SK-N-SH (cell line): ENCODE measurements at regions not wholly inside any gene's neighbourhood (a gene's known extent, or its start where the extent isn't known, plus 50 kb on each side); places are given as distances from the start of the nearest gene placed in this dataset.

Experiments
- CTCF ChIA-PET: fragments of 300-600, 350-600 bp; formaldehyde crosslinking; extraction: SDS; loops from one replicate; lab custom pipeline; 2021; lab: Yijun Ruan, JAX
- POLR2A ChIA-PET: fragments of 350-600 bp; sonication (Branson Sonifier 250); formaldehyde crosslinking; extraction: SDS; loops from one replicate; lab custom pipeline; 2020; ENCODE audit warnings: antibody characterized with exemption, inconsistent platforms; lab: Yijun Ruan, JAX
- DNase-seq: peaks from one replicate; pipeline ENCODE4 v3.0.0; 2012
- H2AFZ ChIP-seq: fragments of 200-600 bp; sonication (generic); 2 replicates; pipeline ENCODE4 v1.8.1; 2016; ENCODE audit warnings: antibody characterized with exemption, mild to moderate bottlenecking, low read depth
- H3F3A ChIP-seq: fragments of 200-600 bp; sonication (generic); replicated peaks from 2 replicates; pipeline ENCODE3; 2016; ENCODE audit warnings: antibody characterized with exemption, mild to moderate bottlenecking; ENCODE audit not compliant: insufficient read depth
- H3K27ac ChIP-seq, 2 experiments: fragments of 200-500 bp in 1 of 2; fragments of 200-600 bp in 1 of 2; sonication (Bioruptor generic) in 1 of 2; sonication (generic), shearing (Covaris generic) in 1 of 2; 2 replicates each; pipeline versions ENCODE4 v1.5.1 to v1.6.1; 2014 to 2016; ENCODE audit warnings: low read depth in 2 of 2, inconsistent platforms in 1 of 2, low read length in 1 of 2, mild to moderate bottlenecking in 1 of 2, mixed read lengths in 1 of 2
- H3K27me3 ChIP-seq: fragments of 200-600 bp; sonication (generic), shearing (Covaris generic); 2 replicates; pipeline ENCODE4 v1.6.1; 2016; ENCODE audit warnings: mixed run types; ENCODE audit not compliant: insufficient read depth
- H3K36me3 ChIP-seq, 2 experiments: fragments of 200-500 bp in 1 of 2; fragments of 200-600 bp in 1 of 2; sonication (Bioruptor generic) in 1 of 2; sonication (generic) in 1 of 2; replicated peaks in 1 of 2; 2 replicates each; pipeline versions ENCODE3 to v1.5.1; 2014 to 2016; ENCODE audit warnings: low read length in 1 of 2, mild to moderate bottlenecking in 1 of 2; ENCODE audit not compliant: insufficient read depth in 2 of 2, control insufficient read depth in 1 of 2
- H3K4me1 ChIP-seq, 2 experiments: fragments of 200-500 bp in 1 of 2; fragments of 200-600 bp in 1 of 2; sonication (Bioruptor generic) in 1 of 2; sonication (generic), shearing (Covaris generic) in 1 of 2; 2 replicates each; pipeline versions ENCODE4 v1.5.1 to v1.6.1; 2014 to 2016; ENCODE audit warnings: low read depth in 1 of 2, low read length in 1 of 2, mixed run types in 1 of 2; ENCODE audit not compliant: insufficient read depth in 2 of 2, control insufficient read depth in 1 of 2
- H3K4me2 ChIP-seq: fragments of 200-600 bp; sonication (generic), shearing (Covaris generic); 2 replicates; pipeline ENCODE4 v1.6.1; 2017; ENCODE audit warnings: mixed run types
- H3K4me3 ChIP-seq, 2 experiments: fragments of 200-500 bp in 1 of 2; fragments of 200-600 bp in 1 of 2; sonication (Bioruptor generic) in 1 of 2; sonication (generic), shearing (Covaris generic) in 1 of 2; 2 replicates each; pipeline versions ENCODE4 v1.5.1 to v1.8.1; 2014 to 2016; ENCODE audit warnings: low read depth in 2 of 2, inconsistent platforms in 1 of 2, low read length in 1 of 2, mild to moderate bottlenecking in 1 of 2, mixed read lengths in 1 of 2, moderate library complexity in 1 of 2
- H3K79me2 ChIP-seq: fragments of 200-600 bp; sonication (generic); 2 replicates; pipeline ENCODE4 v1.8.1; 2017; ENCODE audit warnings: mild to moderate bottlenecking; ENCODE audit not compliant: insufficient read depth
- H3K9ac ChIP-seq: fragments of 200-600 bp; sonication (generic); 2 replicates; pipeline ENCODE4 v1.6.1; 2017; ENCODE audit warnings: mixed run types
- H3K9me2 ChIP-seq: fragments of 200-600 bp; sonication (generic); 2 replicates; pipeline ENCODE4 v1.6.1; 2017; ENCODE audit warnings: mixed run types
- H3K9me3 ChIP-seq: fragments of 200-600 bp; sonication (generic); 2 replicates; pipeline ENCODE4 v1.6.1; 2017; ENCODE audit warnings: mixed run types, mild to moderate bottlenecking, moderate library complexity
- H4K20me1 ChIP-seq: fragments of 200-600 bp; sonication (generic); 2 replicates; pipeline ENCODE4 v1.6.1; 2017; ENCODE audit warnings: mild to moderate bottlenecking, mixed run types; ENCODE audit not compliant: insufficient read depth
- CHD2 ChIP-seq: fragments of 150-350 bp; IDR thresholded peaks from 2 replicates; pipeline ENCODE4 v1.6.1; 2018; ENCODE audit warnings: low read length; ENCODE audit not compliant: partially characterized antibody
- ELF1 ChIP-seq: IDR thresholded peaks from 2 replicates; pipeline ENCODE4 v1.4.0; 2012
- FOSL2 ChIP-seq: IDR thresholded peaks from 2 replicates; pipeline ENCODE4 v1.4.0; 2012; ENCODE audit warnings: low read depth, mild to moderate bottlenecking, moderate library complexity, borderline replicate concordance
- GABPA ChIP-seq: IDR thresholded peaks from 2 replicates; pipeline ENCODE4 v1.4.0; 2012; ENCODE audit warnings: low read depth, mild to moderate bottlenecking
- JUND ChIP-seq: IDR thresholded peaks from 2 replicates; pipeline ENCODE4 v1.4.0; 2012
- MEF2A ChIP-seq: IDR thresholded peaks from 2 replicates; pipeline ENCODE4 v1.4.0; 2012; ENCODE audit warnings: low read depth, borderline replicate concordance
- MXI1 ChIP-seq: IDR thresholded peaks from 2 replicates; pipeline ENCODE4 v1.6.1; 2012; ENCODE audit warnings: mild to moderate bottlenecking, low read depth, low read length, improper control_type of control experiment
- NRF1 ChIP-seq: IDR thresholded peaks from 2 replicates; pipeline ENCODE4 v1.6.1; 2012; ENCODE audit warnings: low read depth, mild to moderate bottlenecking, low read length
- RAD21 ChIP-seq: IDR thresholded peaks from 2 replicates; pipeline ENCODE4 v1.6.1; 2012; ENCODE audit warnings: mild to moderate bottlenecking, low read length
- RCOR1 ChIP-seq: fragments of 150-350 bp; IDR thresholded peaks from 2 replicates; pipeline ENCODE4 v1.6.1; 2017; ENCODE audit warnings: antibody characterized with exemption, low read length
- RXRA ChIP-seq: IDR thresholded peaks from 2 replicates; pipeline ENCODE4 v1.4.0; 2012; ENCODE audit warnings: low read depth, mild to moderate bottlenecking, borderline replicate concordance
- TAF1 ChIP-seq: IDR thresholded peaks from 2 replicates; pipeline ENCODE4 v1.6.1; 2012; ENCODE audit warnings: low read depth, mild to moderate bottlenecking, low read length, moderate library complexity, borderline replicate concordance
- TCF12 ChIP-seq: IDR thresholded peaks from 2 replicates; pipeline ENCODE4 v1.4.0; 2012
- WGBS: methylation state at CpG from one replicate; pipeline ENCODE4 v1.1.6; 2017; ENCODE audit warnings: low lambda C conversion rate; 5-methylcytosine and 5-hydroxymethylcytosine counted together
- TF ChIP-seq, protein P1 (sequence below): IDR thresholded peaks from 2 replicates; pipeline ENCODE4 v1.4.0; 2012; ENCODE audit warnings: low read depth, borderline replicate concordance
- TF ChIP-seq, protein P2 (sequence below): IDR thresholded peaks from 2 replicates; pipeline ENCODE4 v1.4.0; 2012; ENCODE audit warnings: low read depth
- TF ChIP-seq, protein P3 (sequence below): fragments of 150-350 bp; IDR thresholded peaks from 2 replicates; pipeline ENCODE4 v1.6.1; 2016; ENCODE audit warnings: mild to moderate bottlenecking, low read depth, low read length
- TF ChIP-seq, protein P4 (sequence below): fragments of 200-600 bp; sonication (generic); IDR thresholded peaks from 2 replicates; pipeline ENCODE4 v1.6.1; 2017; ENCODE audit warnings: antibody characterized with exemption, mild to moderate bottlenecking, moderate library complexity

DNA sequence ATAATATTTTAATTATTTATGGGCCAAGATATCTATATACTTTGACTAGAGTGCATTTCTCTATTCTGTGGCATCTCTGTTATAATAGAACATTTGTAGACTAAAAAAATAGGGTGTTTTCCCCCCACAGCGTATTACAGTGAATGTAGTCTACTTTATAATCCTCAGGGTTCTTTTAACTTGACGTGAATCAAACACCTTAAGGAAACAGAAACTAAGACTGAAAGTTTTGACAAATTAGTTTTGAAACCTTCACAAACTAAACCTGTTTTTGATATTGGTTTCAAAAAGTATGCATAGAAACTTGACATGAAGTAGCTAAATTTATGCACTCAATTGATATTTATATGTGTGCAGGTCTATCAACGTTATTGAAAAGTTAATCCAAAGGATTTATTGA lies 1963.1 kb upstream of the TENM3 start:
- no peaks in the 10 kb centered on the region for H3K79me2 ChIP-seq
- no peaks in the 10 kb centered on the region for H3K27me3 ChIP-seq
- H3K9me3 ChIP-seq, result no peaks in the 10 kb centered on the region
- H3K9ac ChIP-seq, result no peak overlapping the region
- ChIA-PET CTCF (interaction anchor here (1.3 kb wide), 1 partner anchor 130 kb away, joined by 4 read pairs; no protein-coding TSS in a partner anchor), POLR2A (no interaction called here)
- WGBS, result 2% methylated on average over 3 of the region's 3 CpGs
- H3K4me3 ChIP-seq, result no peak overlapping the region
- TF ChIP-seq JUND, result no peak
- no peak for TF ChIP-seq RXRA
- TF ChIP-seq MXI1, result no peak
- no peaks in the 10 kb centered on the region; a peak in 1 of 4 replicates for H3K4me1 ChIP-seq
- H3K4me2 ChIP-seq, result no peak overlapping the region
- H2AFZ ChIP-seq, result no peak overlapping the region
- no peak overlapping the region for H3K27ac ChIP-seq
- H3K9me2 ChIP-seq, result no peaks in the 10 kb centered on the region
- no peaks in the 10 kb centered on the region for H3K36me3 ChIP-seq
- no peak for DNase-seq
- no peaks in the 10 kb centered on the region for H3F3A ChIP-seq
- H4K20me1 ChIP-seq, result 0 out of 2 replicates have a peak, but pooled peaks cover 2% of the 10 kb centered on the region

DNA sequence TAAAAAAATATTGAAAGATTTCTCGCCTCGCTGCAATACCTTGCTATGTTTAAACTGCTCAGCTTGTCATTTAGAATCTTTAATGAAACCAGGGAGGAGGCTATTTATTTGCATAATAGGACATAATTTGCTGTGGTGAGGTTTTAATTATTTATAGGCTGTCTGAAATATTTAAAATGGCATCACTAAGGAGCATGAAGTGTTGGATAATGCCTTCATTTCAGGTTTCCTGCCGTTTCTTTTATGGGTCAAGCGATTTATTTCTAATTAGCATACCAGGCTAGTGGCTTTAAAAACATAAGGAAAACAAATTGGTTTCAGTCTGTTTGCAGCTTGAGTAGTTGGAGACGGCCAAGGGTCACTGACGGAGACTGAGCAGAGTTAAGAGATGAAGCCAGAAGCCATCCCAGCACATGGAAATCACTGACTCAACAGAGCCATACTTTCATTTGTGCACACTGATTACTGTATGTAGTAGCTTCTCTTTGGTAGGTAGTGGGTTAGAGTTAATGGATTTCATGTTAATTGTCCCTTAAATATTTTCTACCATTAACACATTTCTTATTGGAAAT lies 1962.4 kb upstream of the TENM3 start:
- H3K4me1 ChIP-seq, result no peaks in the 10 kb centered on the region; a peak in 1 of 4 replicates
- no peak overlapping the region for H3K27ac ChIP-seq
- TF ChIP-seq, protein P1, sequence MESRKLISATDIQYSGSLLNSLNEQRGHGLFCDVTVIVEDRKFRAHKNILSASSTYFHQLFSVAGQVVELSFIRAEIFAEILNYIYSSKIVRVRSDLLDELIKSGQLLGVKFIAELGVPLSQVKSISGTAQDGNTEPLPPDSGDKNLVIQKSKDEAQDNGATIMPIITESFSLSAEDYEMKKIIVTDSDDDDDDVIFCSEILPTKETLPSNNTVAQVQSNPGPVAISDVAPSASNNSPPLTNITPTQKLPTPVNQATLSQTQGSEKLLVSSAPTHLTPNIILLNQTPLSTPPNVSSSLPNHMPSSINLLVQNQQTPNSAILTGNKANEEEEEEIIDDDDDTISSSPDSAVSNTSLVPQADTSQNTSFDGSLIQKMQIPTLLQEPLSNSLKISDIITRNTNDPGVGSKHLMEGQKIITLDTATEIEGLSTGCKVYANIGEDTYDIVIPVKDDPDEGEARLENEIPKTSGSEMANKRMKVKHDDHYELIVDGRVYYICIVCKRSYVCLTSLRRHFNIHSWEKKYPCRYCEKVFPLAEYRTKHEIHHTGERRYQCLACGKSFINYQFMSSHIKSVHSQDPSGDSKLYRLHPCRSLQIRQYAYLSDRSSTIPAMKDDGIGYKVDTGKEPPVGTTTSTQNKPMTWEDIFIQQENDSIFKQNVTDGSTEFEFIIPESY, result no peak
- TF ChIP-seq RAD21 (no peak), TAF1 (no peak), ELF1 (no peak), RCOR1 (no peak)
- TF ChIP-seq, protein P2, sequence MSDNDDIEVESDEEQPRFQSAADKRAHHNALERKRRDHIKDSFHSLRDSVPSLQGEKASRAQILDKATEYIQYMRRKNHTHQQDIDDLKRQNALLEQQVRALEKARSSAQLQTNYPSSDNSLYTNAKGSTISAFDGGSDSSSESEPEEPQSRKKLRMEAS, result no peak
- H3K9me2 ChIP-seq, result no peaks in the 10 kb centered on the region
- no peak for DNase-seq
- ChIA-PET POLR2A (no interaction called here), CTCF (interaction anchor here (1.3 kb wide), 1 partner anchor 131 kb away, joined by 4 read pairs; no protein-coding TSS in a partner anchor)
- no peaks in the 10 kb centered on the region for H3K27me3 ChIP-seq
- no peaks in the 10 kb centered on the region for H4K20me1 ChIP-seq
- 7% methylated on average over 6 of the region's 6 CpGs for WGBS
- no peaks in the 10 kb centered on the region for H3K9me3 ChIP-seq
- no peaks in the 10 kb centered on the region for H3F3A ChIP-seq
- H3K4me3 ChIP-seq, result no peak overlapping the region
- H3K4me2 ChIP-seq, result no peak overlapping the region
- no peaks in the 10 kb centered on the region for H3K79me2 ChIP-seq
- H2AFZ ChIP-seq, result no peak overlapping the region
- no peak overlapping the region for H3K9ac ChIP-seq
- no peaks in the 10 kb centered on the region for H3K36me3 ChIP-seq

DNA sequence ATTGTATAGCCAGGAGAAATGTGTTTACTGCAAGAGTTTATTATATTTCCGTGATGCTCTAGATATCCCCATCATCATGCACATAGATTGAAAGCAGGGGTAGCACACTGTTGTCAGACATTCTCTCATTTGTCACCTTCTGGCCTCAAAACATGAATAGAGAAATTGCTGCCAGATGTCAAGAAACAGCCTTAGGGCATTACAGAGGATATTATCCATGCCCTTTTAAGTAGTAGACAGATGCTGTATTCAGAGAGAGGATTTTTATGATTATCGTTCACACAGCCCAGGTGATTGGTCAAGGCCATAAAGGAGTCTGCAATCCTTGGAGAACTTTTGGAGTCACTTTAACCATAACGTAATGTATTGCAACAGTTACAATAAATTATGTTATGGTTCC lies 1961.5 kb upstream of the TENM3 start:
- no peaks in the 10 kb centered on the region for H3K9me2 ChIP-seq
- no peaks in the 10 kb centered on the region for H3K36me3 ChIP-seq
- H3K4me2 ChIP-seq, result no peak overlapping the region
- no peak overlapping the region for H3K27ac ChIP-seq
- no peaks in the 10 kb centered on the region; a peak in 1 of 4 replicates for H3K4me1 ChIP-seq
- 0% methylated on average over 3 of the region's 3 CpGs for WGBS
- ChIA-PET POLR2A (no interaction called here), CTCF (no interaction called here)
- H3K9me3 ChIP-seq, result no peaks in the 10 kb centered on the region
- no peak for DNase-seq
- H3K9ac ChIP-seq, result no peak overlapping the region
- H3F3A ChIP-seq, result no peaks in the 10 kb centered on the region
- no peak overlapping the region for H3K4me3 ChIP-seq
- no peaks in the 10 kb centered on the region for H3K27me3 ChIP-seq
- no peaks in the 10 kb centered on the region for H4K20me1 ChIP-seq
- H3K79me2 ChIP-seq, result no peaks in the 10 kb centered on the region
- H2AFZ ChIP-seq, result no peak overlapping the region
- no peak for TF ChIP-seq FOSL2
- no peak for TF ChIP-seq MXI1
- no peak for TF ChIP-seq GABPA
- TF ChIP-seq TAF1, result no peak
- no peak for TF ChIP-seq RAD21
- TF ChIP-seq CHD2, result no peak
- no peak for TF ChIP-seq TCF12
- TF ChIP-seq RXRA, result no peak
- TF ChIP-seq, protein P3, sequence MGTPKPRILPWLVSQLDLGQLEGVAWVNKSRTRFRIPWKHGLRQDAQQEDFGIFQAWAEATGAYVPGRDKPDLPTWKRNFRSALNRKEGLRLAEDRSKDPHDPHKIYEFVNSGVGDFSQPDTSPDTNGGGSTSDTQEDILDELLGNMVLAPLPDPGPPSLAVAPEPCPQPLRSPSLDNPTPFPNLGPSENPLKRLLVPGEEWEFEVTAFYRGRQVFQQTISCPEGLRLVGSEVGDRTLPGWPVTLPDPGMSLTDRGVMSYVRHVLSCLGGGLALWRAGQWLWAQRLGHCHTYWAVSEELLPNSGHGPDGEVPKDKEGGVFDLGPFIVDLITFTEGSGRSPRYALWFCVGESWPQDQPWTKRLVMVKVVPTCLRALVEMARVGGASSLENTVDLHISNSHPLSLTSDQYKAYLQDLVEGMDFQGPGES, result no peak
- TF ChIP-seq, protein P4, sequence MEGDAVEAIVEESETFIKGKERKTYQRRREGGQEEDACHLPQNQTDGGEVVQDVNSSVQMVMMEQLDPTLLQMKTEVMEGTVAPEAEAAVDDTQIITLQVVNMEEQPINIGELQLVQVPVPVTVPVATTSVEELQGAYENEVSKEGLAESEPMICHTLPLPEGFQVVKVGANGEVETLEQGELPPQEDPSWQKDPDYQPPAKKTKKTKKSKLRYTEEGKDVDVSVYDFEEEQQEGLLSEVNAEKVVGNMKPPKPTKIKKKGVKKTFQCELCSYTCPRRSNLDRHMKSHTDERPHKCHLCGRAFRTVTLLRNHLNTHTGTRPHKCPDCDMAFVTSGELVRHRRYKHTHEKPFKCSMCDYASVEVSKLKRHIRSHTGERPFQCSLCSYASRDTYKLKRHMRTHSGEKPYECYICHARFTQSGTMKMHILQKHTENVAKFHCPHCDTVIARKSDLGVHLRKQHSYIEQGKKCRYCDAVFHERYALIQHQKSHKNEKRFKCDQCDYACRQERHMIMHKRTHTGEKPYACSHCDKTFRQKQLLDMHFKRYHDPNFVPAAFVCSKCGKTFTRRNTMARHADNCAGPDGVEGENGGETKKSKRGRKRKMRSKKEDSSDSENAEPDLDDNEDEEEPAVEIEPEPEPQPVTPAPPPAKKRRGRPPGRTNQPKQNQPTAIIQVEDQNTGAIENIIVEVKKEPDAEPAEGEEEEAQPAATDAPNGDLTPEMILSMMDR, result no peak
- no peak for TF ChIP-seq NRF1
- no peak for TF ChIP-seq MEF2A
